GM12878 (cell line): ENCODE measurements at regions not wholly inside any gene's neighbourhood (a gene's known extent, or its start where the extent isn't known, plus 50 kb on each side); places are given as distances from the start of the nearest gene placed in this dataset.

ENCODE experiments used
- E4F1 ChIP-seq: fragments of 450-650 bp; IDR thresholded peaks from 2 replicates; pipeline ENCODE4 v1.6.1; 2018; ENCODE audit warnings: borderline replicate concordance, mild to moderate bottlenecking; ENCODE audit not compliant: partially characterized antibody
- EP300 ChIP-seq, 2 experiments: fragments of 150-350 bp in 1 of 2; IDR thresholded peaks; 2 replicates each; pipeline ENCODE4 v1.6.1; 2011 to 2012; ENCODE audit warnings: low read depth in 2 of 2, low read length in 2 of 2, borderline replicate concordance in 1 of 2, improper control_type of control experiment in 1 of 2, inconsistent platforms in 1 of 2; ENCODE audit not compliant: control insufficient read depth in 1 of 2
- KDM1A ChIP-seq: fragments of 200-600 bp; sonication (generic); IDR thresholded peaks from 2 replicates; pipeline ENCODE4 v1.6.1; 2016; ENCODE audit warnings: borderline replicate concordance
- MTA2 ChIP-seq: fragments of 450-650 bp; IDR thresholded peaks from 2 replicates; pipeline ENCODE4 v1.6.1; 2016; ENCODE audit warnings: low read depth, mild to moderate bottlenecking, moderate library complexity
- MYB ChIP-seq: fragments of 150-350 bp; IDR thresholded peaks from 2 replicates; pipeline ENCODE4 v1.6.1; 2014; ENCODE audit warnings: mild to moderate bottlenecking, low read depth, low read length, borderline replicate concordance
- NKRF ChIP-seq: fragments of 450-650 bp; conservative IDR thresholded peaks from 2 replicates; pipeline ENCODE4 v1.6.1; 2017; ENCODE audit warnings: mild to moderate bottlenecking, moderate library complexity
- NR2C2 ChIP-seq: IDR thresholded peaks from 2 replicates; pipeline ENCODE4 v1.6.1; 2011; ENCODE audit warnings: borderline replicate concordance, low read depth; ENCODE audit not compliant: control insufficient read depth, insufficient read length
- PKNOX1 ChIP-seq: fragments of 450-650 bp; IDR thresholded peaks from 2 replicates; pipeline ENCODE4 v1.6.1; 2016; ENCODE audit warnings: mild to moderate bottlenecking
- POLR2AphosphoS2 ChIP-seq: IDR thresholded peaks from 2 replicates; pipeline ENCODE4 v1.6.1; 2011; ENCODE audit warnings: low read depth, mild to moderate bottlenecking, low read length, improper control_type of control experiment, moderate library complexity
- RAD21 ChIP-seq: IDR thresholded peaks from 2 replicates; pipeline ENCODE4 v1.6.1; 2011; ENCODE audit warnings: mild to moderate bottlenecking, low read depth, low read length, moderate library complexity; ENCODE audit not compliant: insufficient read depth
- RELA ChIP-seq: fragments of 450-650 bp; IDR thresholded peaks from 2 replicates; pipeline ENCODE4 v1.8.0; 2014; ENCODE audit warnings: borderline replicate concordance; ENCODE audit not compliant: partially characterized antibody
- SMAD1 ChIP-seq: fragments of 450-650 bp; IDR thresholded peaks from 2 replicates; pipeline ENCODE4 v1.6.1; 2018; ENCODE audit warnings: mild to moderate bottlenecking, low read depth; ENCODE audit not compliant: partially characterized antibody
- USF1 ChIP-seq: IDR thresholded peaks from 2 replicates; pipeline ENCODE4 v1.6.1; 2011; ENCODE audit warnings: borderline replicate concordance, low read depth, mild to moderate bottlenecking, moderate library complexity, mixed read lengths, low read length; ENCODE audit not compliant: insufficient read depth; ENCODE audit errors: extremely low read length
- ZNF217 ChIP-seq: fragments of 450-650 bp; IDR thresholded peaks from 2 replicates; pipeline ENCODE4 v1.6.1; 2017; ENCODE audit warnings: antibody characterized with exemption, mild to moderate bottlenecking
- ZNF622 ChIP-seq: fragments of 450-650 bp; IDR thresholded peaks from 2 replicates; pipeline ENCODE4 v1.6.1; 2017; ENCODE audit warnings: mild to moderate bottlenecking, inconsistent platforms
- ZNF687 ChIP-seq: fragments of 450-650 bp; IDR thresholded peaks from 2 replicates; pipeline ENCODE4 v1.6.1; 2017; ENCODE audit warnings: mild to moderate bottlenecking, moderate library complexity
- ZZZ3 ChIP-seq: IDR thresholded peaks from 2 replicates; pipeline ENCODE4 v1.6.1; 2011; ENCODE audit warnings: low read depth; ENCODE audit not compliant: control insufficient read depth, insufficient read length

GRCh38 chr6:6798448-6798860 is 209.9 kb downstream of the LY86 start (continued):
- TF ChIP-seq ZNF687 = peak; percentile 67
- TF ChIP-seq RAD21 = no peak
- TF ChIP-seq ZZZ3 = no peak
- peak; percentile 15; the same call in 1 of the 2 replicates for TF ChIP-seq PKNOX1
- TF ChIP-seq RELA = no peak
- no peak for TF ChIP-seq NKRF
- no peak for TF ChIP-seq ZNF217
- TF ChIP-seq EP300 (IDR thresholded peaks at IDR 0.05; ENCODE audit: borderline replicate concordance in 1 of 2, control insufficient read depth in 1 of 2, low read depth in 2 of 2, low read length in 2 of 2) = peak; percentile 27 to 55; a peak in 2 of 4 replicates
- no peak for TF ChIP-seq E4F1
- no peak for TF ChIP-seq KDM1A
- no peak for TF ChIP-seq USF1
- no peak for TF ChIP-seq ZNF622
- TF ChIP-seq NR2C2 = no peak
- no peak for TF ChIP-seq POLR2AphosphoS2
- no peak for TF ChIP-seq MYB
- no peak for TF ChIP-seq SMAD1
- no peak for TF ChIP-seq MTA2
